GM12864 (cell line): ENCODE measurements at regions not wholly inside any gene's neighbourhood (a gene's known extent, or its start where the extent isn't known, plus 50 kb on each side); places are given as distances from the start of the nearest gene placed in this dataset.

Source experiments
- DNase-seq: peaks from one replicate; pipeline ENCODE4 v3.0.0-alpha.2; 2011; ENCODE audit warnings: low read depth
- H3K4me3 ChIP-seq: 2 replicates; pipeline ENCODE4 v1.5.1; 2011; ENCODE audit warnings: mild to moderate bottlenecking, low read depth, low read length, control low read depth
- CTCF ChIP-seq: IDR thresholded peaks from 2 replicates; pipeline ENCODE4 v1.5.1; 2011; ENCODE audit warnings: low read depth, mild to moderate bottlenecking, moderate library complexity, low read length, control low read depth, inconsistent platforms; ENCODE audit errors: missing control alignments

GRCh38 chr15:62782071-62782841, 260.3 kb upstream of the TPM1 start:
- no peak overlapping the region for H3K4me3 ChIP-seq
- peak; percentile 55 for TF ChIP-seq CTCF
- DNase-seq = no peak

- no peak for DNase-seq
- no peak for TF ChIP-seq CTCF
- H3K4me3 ChIP-seq = no peak overlapping the region
These were observed 259.7 kb upstream of the TPM1 start for GRCh38 chr15:62782896-62783295.

- H3K4me3 ChIP-seq = no peak overlapping the region
- TF ChIP-seq CTCF = no peak
- no peak for DNase-seq
These were observed 259.1 kb upstream of the TPM1 start for GRCh38 chr15:62783303-62783957.

GRCh38 chr15:62785881-62786828, 256.4 kb upstream of the TPM1 start:
- DNase-seq = no peak
- no peak for TF ChIP-seq CTCF

GRCh38 chr15:62787401-62787800, 255.1 kb upstream of the TPM1 start:
- no peak for DNase-seq
- no peak overlapping the region for H3K4me3 ChIP-seq
- no peak for TF ChIP-seq CTCF

More at GRCh38 chr15:62785881-62786828, 256.4 kb upstream of the TPM1 start:
- no peak overlapping the region for H3K4me3 ChIP-seq

GRCh38 chr15:62788224-62788623, 254.3 kb upstream of the TPM1 start:
- no peak for DNase-seq
- TF ChIP-seq CTCF = no peak
- no peak overlapping the region for H3K4me3 ChIP-seq
